Thoracic aorta (tissue), 2 donors: ENCODE measurements at regions not wholly inside any gene's neighbourhood (a gene's known extent, or its start where the extent isn't known, plus 50 kb on each side); places are given as distances from the start of the nearest gene placed in this dataset.

Experiments
- ATAC-seq: fragments of 150-250 bp; one replicate; pipeline ENCODE4 v1.8.0; 2017; ENCODE audit warnings: low read depth; ENCODE audit not compliant: insufficient number of reproducible peaks, low FRiP score
- DNase-seq: peaks from one replicate; pipeline ENCODE4 v3.0.0-alpha.2; 2020; ENCODE audit warnings: low spot score
- H3K27ac ChIP-seq, 2 donors: fragments of 200-600 bp; sonication (generic); 1 replicate in 1 of 2; 2 replicates in 1 of 2; pipeline ENCODE4 v1.5.1; 2016; ENCODE audit warnings: mild to moderate bottlenecking in 2 of 2, moderate library complexity in 2 of 2
- H3K27me3 ChIP-seq: fragments of 200-600 bp; sonication (generic); replicated peaks from 2 replicates; pipeline ENCODE4 v1.6.0; 2016; ENCODE audit warnings: mild to moderate bottlenecking; ENCODE audit not compliant: insufficient read depth
- H3K36me3 ChIP-seq: fragments of 200-600 bp; sonication (generic); one replicate; pipeline ENCODE4 v1.5.1; 2016
- H3K4me1 ChIP-seq, 2 donors: fragments of 200-600 bp; sonication (generic); 1 replicate in 1 of 2; 2 replicates in 1 of 2; pipeline versions ENCODE4 v1.5.1 to v1.6.0; 2016; ENCODE audit warnings: low read depth in 2 of 2, mild to moderate bottlenecking in 1 of 2; ENCODE audit not compliant: control insufficient read depth in 1 of 2
- H3K4me3 ChIP-seq: fragments of 200-600 bp; sonication (generic); 2 replicates; pipeline ENCODE4 v1.5.1; 2016; ENCODE audit warnings: mild to moderate bottlenecking
- H3K9me3 ChIP-seq: fragments of 200-600 bp; sonication (generic); 2 replicates; pipeline ENCODE4 v1.5.1; 2016
- CTCF ChIP-seq: fragments of 200-600 bp; sonication (generic); IDR thresholded peaks from one replicate; pipeline ENCODE4 v1.5.1; 2019; ENCODE audit warnings: antibody characterized with exemption

GRCh38 chr13:29676535-29676934 is 81.0 kb upstream of the SLC7A1 start:
- TF ChIP-seq CTCF, result no peak
- no peak overlapping the region for H3K27ac ChIP-seq
- no peaks in the 10 kb centered on the region for H3K36me3 ChIP-seq
- DNase-seq (no peak), ATAC-seq (no peak)
- no peaks in the 10 kb centered on the region for H3K27me3 ChIP-seq
- H3K4me1 ChIP-seq, result peaks cover 0 to 8% of the 10 kb centered on the region in 2 donors
- H3K9me3 ChIP-seq, result no peaks in the 10 kb centered on the region
- H3K4me3 ChIP-seq, result no peak overlapping the region

- Histone ChIP-seq H3K36me3 (no peaks in the 10 kb centered on the region), H3K4me3 (no peak overlapping the region), H3K9me3 (no peaks in the 10 kb centered on the region), H3K27me3 (no peaks in the 10 kb centered on the region), H3K4me1 (peaks cover 0 to 8% of the 10 kb centered on the region in 2 donors), H3K27ac (no peak overlapping the region)
- ATAC-seq, result no peak
- no peak for DNase-seq
- no peak for TF ChIP-seq CTCF
These were observed 79.0 kb upstream of the SLC7A1 start for GRCh38 chr13:29674532-29674931.

- Histone ChIP-seq H3K4me1 (no peaks in the 10 kb centered on the region), H3K9me3 (no peaks in the 10 kb centered on the region), H3K27me3 (no peaks in the 10 kb centered on the region), H3K4me3 (no peak overlapping the region), H3K27ac (no peak overlapping the region), H3K36me3 (no peaks in the 10 kb centered on the region)
- DNase-seq (no peak), ATAC-seq (no peak)
- no peak for TF ChIP-seq CTCF
These were observed 69.1 kb upstream of the SLC7A1 start for GRCh38 chr13:29664591-29664990.

- H3K9me3 ChIP-seq, result no peaks in the 10 kb centered on the region
- DNase-seq (no peak), ATAC-seq (no peak)
- no peak for TF ChIP-seq CTCF
- H3K4me3 ChIP-seq, result no peak overlapping the region
- no peaks in the 10 kb centered on the region for H3K27me3 ChIP-seq
- no peak overlapping the region for H3K27ac ChIP-seq
- H3K36me3 ChIP-seq, result no peaks in the 10 kb centered on the region
- no peaks in the 10 kb centered on the region for H3K4me1 ChIP-seq
These were observed 59.5 kb upstream of the SLC7A1 start for GRCh38 chr13:29654843-29655547.

GRCh38 chr13:29654384-29654783 is 58.9 kb upstream of the SLC7A1 start:
- Histone ChIP-seq H3K4me1 (no peaks in the 10 kb centered on the region), H3K9me3 (no peaks in the 10 kb centered on the region), H3K36me3 (no peaks in the 10 kb centered on the region), H3K27ac (no peak overlapping the region), H3K27me3 (no peaks in the 10 kb centered on the region), H3K4me3 (no peak overlapping the region)
- DNase-seq (no peak), ATAC-seq (no peak)
- TF ChIP-seq CTCF, result no peak
